Fibroblast of the conjunctiva (primary cell): ENCODE measurements at regions not wholly inside any gene's neighbourhood (a gene's known extent, or its start where the extent isn't known, plus 50 kb on each side); places are given as distances from the start of the nearest gene placed in this dataset.
"Not testable (repeated sequence)": the region's sequence is repeated elsewhere in the genome, so short reads cannot be mapped to it uniquely, and the experiment has no call there.

Source experiments
- DNase-seq: peaks from one replicate; pipeline ENCODE4 v3.0.0-alpha.2; 2010; ENCODE audit warnings: low read depth

GRCh38 chr2:87431051-87431450, 316.8 kb upstream of the PLGLB2 start:
- DNase-seq: not testable (repeated sequence)

GRCh38 chr2:87432711-87433453, 315.0 kb upstream of the PLGLB2 start:
- DNase-seq: not testable (repeated sequence)

- DNase-seq: not testable (repeated sequence)
Measured at GRCh38 chr2:87436007-87436406, 311.9 kb upstream of the PLGLB2 start.

GRCh38 chr2:87437701-87438260, 310.1 kb upstream of the PLGLB2 start:
- not testable (repeated sequence) for DNase-seq

- DNase-seq: not testable (repeated sequence)
Measured at GRCh38 chr2:87438780-87439454, 309.0 kb upstream of the PLGLB2 start.

GRCh38 chr2:87439617-87440204, 308.2 kb upstream of the PLGLB2 start:
- DNase-seq: not testable (repeated sequence)

- DNase-seq: not testable (repeated sequence)
Measured at GRCh38 chr2:87440650-87441049, 307.2 kb upstream of the PLGLB2 start.

DNA sequence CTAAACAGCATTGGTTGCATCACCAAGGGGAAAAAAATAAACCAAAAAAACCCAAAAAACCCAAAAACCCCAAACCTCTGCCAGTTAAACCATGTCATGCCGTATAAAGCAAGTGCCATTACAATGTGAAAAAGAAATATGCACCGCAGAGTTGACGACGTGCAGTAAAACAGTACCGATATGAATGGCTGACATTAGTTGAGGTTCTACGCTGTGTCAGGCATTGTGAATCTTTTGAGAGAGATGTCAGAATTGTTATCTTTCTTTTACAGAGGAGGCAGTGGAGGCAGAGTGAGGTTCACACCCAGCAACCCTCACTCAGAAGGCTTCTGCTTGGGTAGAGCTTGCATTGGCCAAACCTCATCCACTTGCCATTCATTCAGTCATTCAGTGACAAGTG, 306.5 kb upstream of the PLGLB2 start:
- DNase-seq: not testable (repeated sequence)

GRCh38 chr2:87442983-87443577, 304.8 kb upstream of the PLGLB2 start:
- DNase-seq: not testable (repeated sequence)

DNA sequence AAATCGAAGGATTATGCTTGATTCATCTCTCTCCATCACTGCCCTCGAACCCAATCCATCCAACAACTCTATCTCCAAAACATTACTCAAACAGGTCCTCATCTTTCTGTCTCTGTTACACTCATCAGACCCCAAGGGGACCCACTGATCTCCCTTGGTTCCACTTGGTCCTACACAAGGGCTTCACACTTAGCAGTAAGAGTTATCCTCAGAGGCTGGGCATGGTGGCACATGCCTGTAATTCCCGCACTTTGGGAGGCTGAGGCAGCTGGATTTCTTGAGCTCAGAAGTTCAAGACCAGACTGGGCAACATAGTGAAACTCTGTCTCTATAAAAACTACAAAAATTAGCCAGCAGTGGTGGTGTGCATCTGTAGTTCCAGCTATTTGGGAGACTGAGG, 302.9 kb upstream of the PLGLB2 start:
- DNase-seq: not testable (repeated sequence)

- DNase-seq: not testable (repeated sequence)
Measured at GRCh38 chr2:87445613-87446312, 302.1 kb upstream of the PLGLB2 start.

DNA sequence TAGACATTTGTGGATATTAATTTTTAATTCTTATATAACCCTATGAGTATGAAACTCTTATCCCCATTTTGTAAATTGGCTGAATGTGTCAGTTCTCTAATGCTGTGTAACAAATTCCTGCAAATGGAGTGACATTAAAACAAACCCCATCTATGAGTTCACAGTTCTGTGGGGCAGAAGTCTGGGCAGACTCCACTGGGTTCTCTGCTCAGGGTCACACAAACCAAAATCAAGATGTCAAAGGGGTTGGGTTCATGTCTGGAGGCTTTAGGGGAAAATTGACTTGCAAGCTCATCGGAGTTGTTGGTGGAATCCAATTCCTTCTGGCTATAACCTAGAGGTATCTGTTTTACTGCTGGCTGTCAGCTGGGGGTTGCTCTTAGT, 301.6 kb upstream of the PLGLB2 start:
- not testable (repeated sequence) for DNase-seq

GRCh38 chr2:87449462-87449980, 298.4 kb upstream of the PLGLB2 start:
- DNase-seq: not testable (repeated sequence)

- DNase-seq: not testable (repeated sequence)
Measured at GRCh38 chr2:87452193-87452592, 295.7 kb upstream of the PLGLB2 start.

GRCh38 chr2:87452861-87453260, 295.0 kb upstream of the PLGLB2 start:
- peak; percentile 21 for DNase-seq

DNA sequence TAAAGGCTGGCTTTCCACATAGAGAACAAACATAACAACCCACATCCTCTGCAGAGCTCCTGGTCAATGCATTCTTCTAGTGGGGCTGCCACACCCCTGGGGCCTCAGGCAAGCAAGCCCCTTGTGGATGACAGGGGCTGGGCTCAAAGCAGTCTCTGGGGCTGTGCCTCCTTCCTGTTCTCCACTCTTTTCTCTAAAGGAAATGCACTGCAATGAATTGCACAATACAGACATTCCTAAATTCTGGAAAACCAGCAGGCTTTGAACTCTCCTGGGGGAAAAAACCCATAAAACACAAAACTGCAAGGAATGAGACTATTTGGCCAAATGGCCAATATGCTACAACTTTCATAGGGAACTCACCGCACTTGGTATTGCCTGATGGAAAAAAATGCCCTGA, 293.9 kb upstream of the PLGLB2 start:
- DNase-seq: not testable (repeated sequence)

DNA sequence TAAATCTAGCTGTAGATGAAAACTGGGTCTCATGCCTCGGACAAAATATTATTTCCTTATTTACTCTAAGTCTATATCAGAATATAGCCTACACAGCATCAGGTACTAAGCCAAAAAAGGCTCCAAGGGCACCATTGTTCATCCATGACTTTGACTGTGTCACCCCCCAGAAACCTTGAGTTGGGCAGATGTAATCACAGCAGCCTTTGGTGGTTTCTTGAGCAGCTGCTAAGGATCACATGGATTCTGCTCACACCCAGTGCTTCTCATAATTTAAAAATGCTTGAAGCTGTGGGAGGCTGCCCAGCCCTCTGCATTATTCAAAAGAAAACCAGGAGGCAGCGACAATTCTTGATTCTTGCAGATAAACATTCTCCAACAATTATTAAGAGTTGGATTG, 293.5 kb upstream of the PLGLB2 start:
- not testable (repeated sequence) for DNase-seq

- not testable (repeated sequence) for DNase-seq
Measured at GRCh38 chr2:87455209-87455853, 292.6 kb upstream of the PLGLB2 start.

DNA sequence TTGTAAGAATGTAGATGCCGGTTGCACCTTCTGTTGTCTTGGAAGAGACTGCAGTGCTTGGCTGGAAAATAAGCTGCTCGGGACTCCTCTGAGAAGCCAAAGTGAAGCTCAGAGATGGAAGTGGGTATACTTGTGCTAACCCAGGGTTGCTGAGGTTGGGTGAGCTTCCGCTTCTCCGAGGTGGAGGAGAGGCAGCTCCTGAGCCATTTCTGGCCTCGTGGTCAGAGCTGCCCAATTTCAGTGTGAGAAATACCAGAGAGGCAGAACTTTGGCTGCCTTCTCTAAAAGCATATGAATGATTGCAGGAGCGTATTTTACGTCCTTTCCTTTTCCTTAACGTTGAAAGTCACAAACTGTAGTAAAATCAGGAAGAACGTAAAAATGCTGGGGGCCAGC, 292.0 kb upstream of the PLGLB2 start:
- not testable (repeated sequence) for DNase-seq

DNA sequence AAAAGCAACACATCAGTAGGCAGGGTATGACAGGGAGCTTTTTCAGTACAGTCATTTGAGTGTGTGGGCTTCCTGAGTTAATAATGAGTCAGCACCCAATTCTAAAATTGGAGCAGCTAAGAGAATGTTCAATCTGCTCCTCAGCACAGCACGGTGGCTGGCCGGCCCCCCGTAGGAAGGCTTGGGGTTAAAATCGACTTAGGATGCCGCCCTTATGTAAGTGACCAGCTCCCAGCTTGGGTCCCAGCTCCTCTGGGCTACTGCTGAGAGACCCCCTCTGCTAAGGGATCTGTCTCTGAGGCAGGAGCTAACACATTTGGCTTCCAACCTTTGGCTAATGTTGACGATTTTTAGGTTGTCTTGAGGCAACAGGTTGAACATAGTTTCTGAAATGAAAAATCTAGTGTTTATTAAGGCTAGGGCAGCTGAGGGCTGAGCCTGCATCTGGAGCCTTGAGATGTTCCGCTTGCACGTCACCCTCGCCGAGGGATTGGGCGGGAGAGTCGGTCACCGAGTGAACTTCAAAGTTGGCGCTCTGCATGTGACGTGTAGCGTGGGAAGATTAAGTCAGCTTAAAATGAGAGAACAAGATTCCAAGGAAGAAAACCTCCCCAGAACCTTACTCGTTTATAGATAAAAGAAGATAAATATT, 291.3 kb upstream of the PLGLB2 start:
- DNase-seq: not testable (repeated sequence)
